GM19238 (cell line): ENCODE measurements at regions not wholly inside any gene's neighbourhood (a gene's known extent, or its start where the extent isn't known, plus 50 kb on each side); places are given as distances from the start of the nearest gene placed in this dataset.

Source experiments
- DNase-seq: peaks from one replicate; pipeline ENCODE4 v3.0.0; 2011; ENCODE audit warnings: low spot score; ENCODE audit not compliant: insufficient read length

DNA sequence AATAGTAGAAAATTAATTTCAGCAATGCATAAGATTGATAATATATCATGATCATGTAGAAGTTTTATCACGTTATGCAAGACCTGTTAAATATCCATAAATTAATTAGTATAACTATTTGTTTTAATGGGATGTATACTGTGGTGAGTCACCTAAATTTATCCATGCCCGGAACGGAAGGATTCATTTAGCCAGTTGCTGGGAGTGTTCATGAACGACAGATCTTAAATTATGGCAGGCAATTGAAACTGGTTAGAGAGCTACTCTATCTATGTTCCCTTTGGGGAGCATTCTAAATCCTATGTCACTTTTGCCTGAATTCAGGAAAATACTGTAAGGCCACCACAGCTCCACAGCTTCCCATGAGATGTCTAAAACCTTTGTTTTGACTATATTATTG lies 1950.5 kb upstream of the AGA start:
- no peak for DNase-seq

GRCh38 chr4:179398414-179398813 lies 1956.2 kb upstream of the AGA start:
- DNase-seq = no peak

DNA sequence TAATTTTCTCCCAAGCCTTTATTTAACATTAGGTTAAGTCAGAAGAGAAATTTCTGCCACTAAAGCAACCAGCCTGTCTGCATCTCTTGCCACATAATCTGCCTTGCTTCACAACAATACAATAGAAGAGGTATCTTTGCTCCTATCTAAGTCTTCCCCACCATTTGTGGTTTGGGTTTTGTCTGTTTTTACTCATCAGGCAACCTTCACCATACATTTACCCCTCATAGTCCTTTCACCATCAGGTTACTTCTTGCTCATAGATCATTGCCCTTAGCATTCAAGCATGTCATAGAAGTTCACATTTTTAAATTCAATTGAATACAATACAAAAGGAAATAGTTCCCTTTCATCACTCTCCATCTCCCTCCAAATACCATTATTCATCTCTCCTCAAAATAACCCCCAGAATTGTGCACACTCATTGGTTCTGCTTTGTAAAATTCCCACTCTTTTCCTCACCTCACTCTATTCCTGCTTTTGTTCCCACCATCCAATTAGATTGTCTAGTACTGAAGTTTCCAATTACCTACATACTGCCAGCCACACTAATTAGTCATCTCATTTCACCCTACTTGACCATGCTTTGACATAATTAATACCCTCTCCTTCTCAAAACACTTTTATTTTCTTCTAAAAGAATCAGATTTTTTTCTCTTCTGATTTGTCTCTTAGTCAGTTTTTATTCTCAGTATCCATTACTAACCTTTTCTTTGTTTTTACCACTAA lies 1957.0 kb upstream of the AGA start:
- DNase-seq = no peak

GRCh38 chr4:179415037-179415846 lies 1973.0 kb upstream of the AGA start:
- DNase-seq = no peak

DNA sequence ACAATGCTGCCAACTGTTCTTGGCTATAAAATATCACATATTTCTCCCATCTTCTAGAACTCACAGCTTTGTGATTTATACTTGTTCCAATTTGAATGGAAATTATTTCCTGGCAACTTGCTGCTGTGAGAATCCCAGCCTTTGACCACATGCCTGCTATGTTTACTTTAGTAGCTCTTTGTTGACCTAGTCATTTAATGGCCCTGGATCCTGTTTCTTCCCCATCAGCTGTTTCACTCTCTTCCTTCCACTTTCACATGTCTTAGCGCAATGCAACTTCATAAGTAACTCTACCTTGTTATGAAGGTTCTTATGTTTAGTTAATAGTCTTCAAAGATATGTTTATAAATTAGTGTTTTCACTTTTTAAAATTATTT lies 1973.6 kb upstream of the AGA start:
- DNase-seq = no peak

DNA sequence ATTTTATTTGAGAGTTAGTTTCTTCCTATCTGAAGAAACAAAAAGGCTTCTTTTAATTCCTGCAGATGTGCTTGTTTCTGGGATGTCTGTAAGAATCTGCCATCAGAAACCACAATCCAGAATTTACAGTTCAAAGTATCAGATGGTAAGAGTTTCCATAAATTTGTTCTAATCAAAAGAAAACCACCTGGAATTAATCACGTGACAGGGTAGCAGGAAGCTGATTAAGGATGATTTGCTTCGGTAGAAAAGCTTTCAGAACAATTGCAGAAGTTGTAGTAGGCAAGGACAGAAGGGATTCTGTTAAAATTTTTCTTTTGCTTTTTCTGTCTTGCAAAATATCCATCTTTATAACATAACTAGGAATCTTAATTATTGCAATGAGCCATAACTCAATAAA lies 1975.1 kb upstream of the AGA start:
- no peak for DNase-seq

- DNase-seq = no peak
These were observed 1995.7 kb upstream of the AGA start for GRCh38 chr4:179437962-179438361.

DNA sequence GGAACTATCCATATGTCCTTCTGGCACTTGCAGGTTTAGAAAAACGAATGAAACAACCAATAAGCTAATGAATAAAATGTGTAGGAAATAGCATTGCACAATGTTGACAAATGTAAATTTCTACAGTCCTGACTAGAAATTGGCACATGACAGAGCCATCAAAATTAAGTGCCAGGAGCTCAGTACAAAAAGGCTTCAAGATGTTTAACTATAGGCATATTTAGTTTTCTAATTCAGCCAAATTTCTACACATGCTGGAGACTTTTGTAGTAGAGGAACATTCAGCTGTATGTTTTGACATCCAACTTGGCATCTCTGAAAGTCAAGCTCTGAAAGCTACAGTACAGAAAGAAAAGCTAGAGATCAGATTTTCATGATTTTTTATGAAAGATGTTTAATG lies 1999.4 kb upstream of the AGA start:
- DNase-seq = no peak

DNA sequence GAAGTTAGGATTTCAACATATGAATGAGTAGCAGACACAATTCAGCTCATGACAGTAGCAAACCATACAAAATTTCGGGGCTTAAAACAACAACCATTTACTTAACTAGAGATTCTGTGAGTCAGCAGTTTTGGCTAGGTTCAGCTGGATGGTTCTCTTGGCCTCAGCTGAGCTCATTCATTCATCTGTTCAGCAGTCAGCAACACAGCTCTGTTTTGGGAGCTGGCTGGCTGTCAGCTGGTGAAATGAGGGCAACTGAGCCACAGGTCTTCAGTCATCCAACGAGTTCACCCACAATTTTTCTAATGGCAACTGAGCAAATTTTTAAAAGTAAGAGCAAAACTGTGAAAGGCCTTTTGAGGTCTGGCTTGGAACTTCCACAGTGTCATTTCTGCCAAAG lies 2005.1 kb upstream of the AGA start:
- DNase-seq = no peak

- DNase-seq = no peak
These were observed 2023.0 kb upstream of the AGA start for GRCh38 chr4:179465131-179465797.

DNA sequence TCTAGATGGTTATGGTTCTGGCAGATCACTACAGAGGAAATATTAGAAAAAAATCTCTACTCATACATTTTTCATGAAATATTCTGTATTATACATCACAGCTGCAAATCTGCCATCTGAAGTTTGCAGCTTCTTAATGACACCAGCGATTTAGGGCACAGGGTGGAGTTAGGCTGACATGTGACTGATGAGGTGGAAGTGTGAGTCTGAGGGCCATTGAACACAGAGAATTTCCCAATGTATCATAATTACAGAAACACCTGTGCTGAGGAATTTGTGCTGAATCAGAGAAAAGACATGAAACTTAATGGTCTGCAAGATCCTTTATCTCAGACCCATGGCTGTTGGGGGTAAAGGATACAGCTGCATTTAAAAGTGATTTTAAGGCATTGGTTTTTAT lies 2025.6 kb upstream of the AGA start:
- no peak for DNase-seq

- DNase-seq = no peak
These were observed 2029.9 kb upstream of the AGA start for GRCh38 chr4:179472164-179472563.

DNA sequence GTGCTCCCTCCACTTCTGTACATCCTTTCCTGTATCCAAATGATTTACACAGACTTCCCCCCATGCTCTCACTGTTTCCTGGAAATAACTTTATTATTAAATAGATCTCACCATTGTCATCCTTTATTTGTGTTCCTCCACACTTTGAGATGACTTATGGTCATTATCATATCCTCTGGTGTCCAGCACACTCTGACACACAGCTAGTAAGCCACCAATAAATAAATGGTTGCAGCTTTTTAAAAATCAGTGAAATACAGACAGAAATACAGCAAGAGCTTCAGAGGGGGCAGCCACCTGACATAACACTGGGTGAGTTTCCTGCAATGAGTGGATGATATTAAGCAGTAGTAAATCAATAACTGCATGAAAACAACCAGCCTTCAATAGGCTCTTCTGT lies 2036.4 kb upstream of the AGA start:
- no peak for DNase-seq

GRCh38 chr4:179485781-179486180 lies 2043.5 kb upstream of the AGA start:
- DNase-seq = no peak

- no peak for DNase-seq
These were observed 2044.5 kb upstream of the AGA start for GRCh38 chr4:179486570-179487335.

DNA sequence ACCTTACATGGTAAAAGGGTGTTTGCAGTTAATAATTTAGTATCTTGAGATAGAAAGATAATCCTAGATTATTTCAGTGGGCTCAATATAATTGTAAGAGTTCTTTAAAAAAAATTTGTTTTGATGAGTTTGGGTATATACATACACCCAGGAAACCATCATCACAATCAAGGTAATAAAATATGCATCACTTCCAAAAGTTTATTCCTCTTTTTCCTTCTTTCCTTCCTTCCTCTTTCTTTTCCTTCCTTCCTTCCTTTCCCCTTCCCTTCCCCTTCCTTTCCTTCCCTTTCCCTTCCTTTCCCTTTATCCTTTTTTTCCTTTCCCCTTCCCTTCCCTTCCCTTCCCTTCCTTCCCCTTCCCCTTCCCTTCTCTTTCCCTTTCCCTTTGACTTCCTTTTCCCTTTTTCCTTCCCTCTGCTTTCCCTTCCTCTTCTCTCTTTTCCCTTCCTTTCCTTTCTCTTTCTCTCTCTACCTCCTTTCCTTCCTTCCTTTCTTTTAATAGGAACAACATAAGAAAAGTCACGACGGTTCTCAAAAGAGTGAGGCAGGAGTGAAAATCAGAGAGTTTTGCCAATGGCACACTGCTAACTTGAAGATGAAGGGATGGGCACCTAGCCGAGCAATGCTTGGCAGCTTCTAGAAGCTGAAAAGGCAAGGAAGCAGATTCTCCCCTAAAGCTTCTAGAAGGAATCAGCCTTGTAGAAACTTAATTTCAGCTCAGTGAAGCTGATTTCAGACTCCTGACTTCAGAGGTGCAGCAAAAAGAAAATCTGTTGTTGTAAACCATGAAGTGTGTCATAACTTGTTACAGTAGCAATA lies 2050.2 kb upstream of the AGA start:
- no peak for DNase-seq

- DNase-seq = no peak
These were observed 2061.7 kb upstream of the AGA start for GRCh38 chr4:179503976-179504375.

DNA sequence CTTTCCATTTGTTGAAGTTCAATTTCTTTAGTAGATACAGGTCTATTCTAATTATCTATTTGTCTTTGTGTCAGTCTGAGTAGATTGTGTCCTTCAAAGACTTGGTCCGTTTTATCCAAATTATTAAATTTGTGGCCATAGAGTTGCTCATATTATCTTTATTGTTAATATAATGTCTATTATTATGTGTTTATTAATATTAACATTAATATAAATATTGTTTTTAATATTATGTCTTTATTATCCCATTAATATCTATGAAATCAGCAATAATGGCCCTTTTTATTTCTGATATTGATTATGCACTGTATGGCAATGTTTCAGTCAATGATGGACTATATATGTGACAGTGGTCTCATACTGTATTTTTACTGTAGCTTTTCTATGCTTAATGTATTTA lies 2067.3 kb upstream of the AGA start:
- no peak for DNase-seq

GRCh38 chr4:179521952-179522351 lies 2079.7 kb upstream of the AGA start:
- no peak for DNase-seq

DNA sequence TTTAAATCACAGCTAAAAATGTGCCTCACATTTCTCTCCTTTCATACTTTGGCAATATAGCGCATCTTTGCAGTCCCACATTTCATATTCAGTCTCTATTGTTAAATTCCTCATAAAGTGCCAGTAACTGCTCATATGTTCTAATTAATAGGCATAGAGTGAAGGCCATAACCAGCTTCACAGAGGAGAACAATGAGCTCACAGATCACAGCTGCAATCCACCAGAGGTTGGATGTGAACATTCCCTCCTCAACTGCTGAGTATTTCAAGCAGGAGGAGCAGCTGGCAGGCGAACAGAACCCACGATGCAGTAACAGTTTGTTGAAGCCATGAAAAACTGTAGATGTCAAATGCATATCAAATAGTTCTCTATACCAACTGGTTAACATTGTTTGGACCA lies 2088.7 kb upstream of the AGA start:
- DNase-seq = no peak

- DNase-seq = no peak
These were observed 2094.5 kb upstream of the AGA start for GRCh38 chr4:179536694-179537093.
